ENCODE measurements at regions not wholly inside any gene's neighbourhood (a gene's known extent, or its start where the extent isn't known, plus 50 kb on each side); places are given as distances from the start of the nearest gene placed in this dataset.

GRCh38 chr18:64333584-64333983 lies 184.7 kb upstream of the LINC00305 start:
- H3K4me3 ChIP-seq (ENCODE audit: low read depth, low read length): no peak overlapping the region

GRCh38 chr18:64332835-64333234 lies 183.9 kb upstream of the LINC00305 start:
- DNase-seq (ENCODE audit: low read depth): no peak
- TF ChIP-seq CTCF (conservative IDR thresholded peaks at IDR 0.05; ENCODE audit: low read depth, low read length): no peak
- H3K4me3 ChIP-seq (ENCODE audit: low read depth, low read length): no peak overlapping the region

More at GRCh38 chr18:64333584-64333983, 184.7 kb upstream of the LINC00305 start:
- DNase-seq (ENCODE audit: low read depth): no peak
- TF ChIP-seq CTCF (conservative IDR thresholded peaks at IDR 0.05; ENCODE audit: low read depth, low read length): no peak

GRCh38 chr18:64331419-64331818 lies 182.5 kb upstream of the LINC00305 start:
- TF ChIP-seq CTCF (conservative IDR thresholded peaks at IDR 0.05; ENCODE audit: low read depth, low read length): no peak
- H3K4me3 ChIP-seq (ENCODE audit: low read depth, low read length): no peak overlapping the region
- DNase-seq (ENCODE audit: low read depth): no peak

GRCh38 chr18:64330931-64331330 lies 182.0 kb upstream of the LINC00305 start:
- no peak for DNase-seq (ENCODE audit: low read depth)
- H3K4me3 ChIP-seq (ENCODE audit: low read depth, low read length): no peak overlapping the region
- TF ChIP-seq CTCF (conservative IDR thresholded peaks at IDR 0.05; ENCODE audit: low read depth, low read length): no peak

- DNase-seq (ENCODE audit: low read depth): peak; percentile 76
- no peak overlapping the region for H3K4me3 ChIP-seq (ENCODE audit: low read depth, low read length)
Observed at GRCh38 chr18:64330161-64330560, 181.3 kb upstream of the LINC00305 start.

GRCh38 chr18:64322189-64322588 lies 173.3 kb upstream of the LINC00305 start:
- no peak for TF ChIP-seq CTCF (conservative IDR thresholded peaks at IDR 0.05; ENCODE audit: low read depth, low read length)
- no peak for DNase-seq (ENCODE audit: low read depth)

More at GRCh38 chr18:64330161-64330560, 181.3 kb upstream of the LINC00305 start:
- peak; percentile 74 for TF ChIP-seq CTCF (conservative IDR thresholded peaks at IDR 0.05; ENCODE audit: low read depth, low read length)

GRCh38 chr18:64318547-64318946 lies 169.7 kb upstream of the LINC00305 start:
- TF ChIP-seq CTCF (conservative IDR thresholded peaks at IDR 0.05; ENCODE audit: low read depth, low read length): no peak
- no peak overlapping the region for H3K4me3 ChIP-seq (ENCODE audit: low read depth, low read length)
- no peak for DNase-seq (ENCODE audit: low read depth)

More at GRCh38 chr18:64322189-64322588, 173.3 kb upstream of the LINC00305 start:
- no peak overlapping the region for H3K4me3 ChIP-seq (ENCODE audit: low read depth, low read length)

Data from choroid plexus epithelial cell (primary cell).